ENCODE measurements at regions not wholly inside any gene's neighbourhood (a gene's known extent, or its start where the extent isn't known, plus 50 kb on each side); places are given as distances from the start of the nearest gene placed in this dataset.

GRCh38 chr6:170067181-170067641 is 223.7 kb downstream of the DLL1 start:
- no peaks in the 10 kb centered on the region for H3K27me3 Mint-ChIP-seq
- no peak overlapping the region for H3K4me3 Mint-ChIP-seq
- H3K27ac Mint-ChIP-seq, result no peak overlapping the region

GRCh38 chr6:170066679-170067078 is 224.2 kb downstream of the DLL1 start:
- Mint-ChIP-seq H3K36me3 (no peaks in the 10 kb centered on the region), H3K27me3 (no peaks in the 10 kb centered on the region), H3K27ac (no peak overlapping the region), H3K9me3 (no peaks in the 10 kb centered on the region), H3K4me3 (no peak overlapping the region), H3K4me1 (ENCODE audit: unreplicated experiment) (peaks cover 4% of the 10 kb centered on the region)
- peak; percentile 60 for DNase-seq (ENCODE audit: extremely low spot score, unreplicated experiment)
- no peak for TF ChIP-seq CTCF (conservative IDR thresholded peaks at IDR 0.05)

More at GRCh38 chr6:170067181-170067641, 223.7 kb downstream of the DLL1 start:
- peak; percentile 54 for DNase-seq (ENCODE audit: extremely low spot score, unreplicated experiment)
- no peaks in the 10 kb centered on the region for H3K9me3 Mint-ChIP-seq
- no peaks in the 10 kb centered on the region for H3K36me3 Mint-ChIP-seq
- peaks cover 4% of the 10 kb centered on the region for H3K4me1 Mint-ChIP-seq (ENCODE audit: unreplicated experiment)
- no peak for TF ChIP-seq CTCF (conservative IDR thresholded peaks at IDR 0.05)

GRCh38 chr6:170063851-170064602 is 226.9 kb downstream of the DLL1 start:
- TF ChIP-seq CTCF (conservative IDR thresholded peaks at IDR 0.05), result no peak
- H3K4me1 Mint-ChIP-seq (ENCODE audit: unreplicated experiment), result peaks cover 4% of the 10 kb centered on the region
- DNase-seq (ENCODE audit: extremely low spot score, unreplicated experiment), result peak; percentile 53
- H3K9me3 Mint-ChIP-seq, result no peaks in the 10 kb centered on the region
- H3K4me3 Mint-ChIP-seq, result no peak overlapping the region
- no peaks in the 10 kb centered on the region for H3K27me3 Mint-ChIP-seq
- H3K27ac Mint-ChIP-seq, result no peak overlapping the region
- H3K36me3 Mint-ChIP-seq, result no peaks in the 10 kb centered on the region

- H3K4me1 Mint-ChIP-seq (ENCODE audit: unreplicated experiment), result peaks cover 4% of the 10 kb centered on the region
- H3K36me3 Mint-ChIP-seq, result no peaks in the 10 kb centered on the region
- no peaks in the 10 kb centered on the region for H3K27me3 Mint-ChIP-seq
- no peak overlapping the region for H3K27ac Mint-ChIP-seq
- H3K9me3 Mint-ChIP-seq, result no peaks in the 10 kb centered on the region
- no peak overlapping the region for H3K4me3 Mint-ChIP-seq
- DNase-seq (ENCODE audit: extremely low spot score, unreplicated experiment), result peak; percentile 48
- TF ChIP-seq CTCF (conservative IDR thresholded peaks at IDR 0.05), result no peak
These were observed 227.4 kb downstream of the DLL1 start for GRCh38 chr6:170063431-170063830.

GRCh38 chr6:170062915-170063241 is 228.0 kb downstream of the DLL1 start:
- Mint-ChIP-seq H3K4me3 (no peak overlapping the region), H3K9me3 (no peaks in the 10 kb centered on the region), H3K4me1 (ENCODE audit: unreplicated experiment) (peaks cover 4% of the 10 kb centered on the region), H3K27me3 (no peaks in the 10 kb centered on the region), H3K36me3 (no peaks in the 10 kb centered on the region), H3K27ac (no peak overlapping the region)
- no peak for TF ChIP-seq CTCF (conservative IDR thresholded peaks at IDR 0.05)
- no peak for DNase-seq (ENCODE audit: extremely low spot score, unreplicated experiment)

All from type B pancreatic cell (in vitro differentiated cells).